Smooth muscle cell (in vitro differentiated cells): ENCODE measurements at regions not wholly inside any gene's neighbourhood (a gene's known extent, or its start where the extent isn't known, plus 50 kb on each side); places are given as distances from the start of the nearest gene placed in this dataset.

Experiments
- DNase-seq: peaks from one replicate; lab custom pipeline; 2025; ENCODE audit not compliant: unreplicated experiment; lab: John Stamatoyannopoulos, UW
- H2AFZ ChIP-seq: fragments of 200-600 bp; sonication (generic); 2 replicates; pipeline ENCODE4 v1.6.0; 2016; ENCODE audit warnings: antibody characterized with exemption, low read depth, mild to moderate bottlenecking
- H3F3A ChIP-seq: fragments of 200-600 bp; sonication (generic); 2 replicates; pipeline ENCODE4 v1.6.0; 2017; ENCODE audit warnings: antibody characterized with exemption, low read depth
- H3K27ac ChIP-seq: fragments of 200-600 bp; sonication (generic); 2 replicates; pipeline ENCODE4 v1.5.1; 2016; ENCODE audit warnings: low read depth, mild to moderate bottlenecking
- H3K27me3 ChIP-seq: fragments of 200-600 bp; sonication (generic); 2 replicates; pipeline ENCODE4 v1.6.1; 2016; ENCODE audit warnings: low read depth, mild to moderate bottlenecking
- H3K36me3 ChIP-seq: fragments of 200-600 bp; sonication (generic); 2 replicates; pipeline ENCODE4 v1.5.1; 2016; ENCODE audit warnings: low read depth
- H3K4me1 ChIP-seq: fragments of 200-600 bp; sonication (generic); 2 replicates; pipeline ENCODE4 v1.5.1; 2016; ENCODE audit warnings: low read depth
- H3K4me2 ChIP-seq: fragments of 200-600 bp; sonication (generic); 2 replicates; pipeline ENCODE4 v1.6.0; 2016; ENCODE audit warnings: mild to moderate bottlenecking
- H3K4me3 ChIP-seq: fragments of 200-600 bp; sonication (generic); 2 replicates; pipeline ENCODE4 v1.5.1; 2016; ENCODE audit warnings: mild to moderate bottlenecking
- H3K79me2 ChIP-seq: fragments of 200-600 bp; sonication (generic); 2 replicates; pipeline ENCODE4 v1.6.0; 2016; ENCODE audit warnings: low read depth, mild to moderate bottlenecking
- H3K9ac ChIP-seq: fragments of 200-600 bp; sonication (generic); 2 replicates; pipeline ENCODE4 v1.6.0; 2016; ENCODE audit warnings: low read depth
- H3K9me3 ChIP-seq: fragments of 200-600 bp; sonication (generic); replicated peaks from 2 replicates; pipeline ENCODE4 v1.5.1; 2016; ENCODE audit warnings: low read depth
- H4K20me1 ChIP-seq: fragments of 200-600 bp; sonication (generic); 2 replicates; pipeline ENCODE4 v1.6.0; 2016; ENCODE audit warnings: low read depth
- WGBS: methylation state at CpG from one replicate; pipeline ENCODE4 v1.1.7; 2016; ENCODE audit warnings: low lambda C conversion rate; 5-methylcytosine and 5-hydroxymethylcytosine counted together
- TF ChIP-seq, protein P1 (sequence below): fragments of 200-600 bp; sonication (generic); IDR thresholded peaks from 2 replicates; pipeline ENCODE4 v1.5.1; 2017; ENCODE audit warnings: borderline replicate concordance, mild to moderate bottlenecking, antibody characterized with exemption; ENCODE audit not compliant: insufficient read depth, poor library complexity, severe bottlenecking

DNA sequence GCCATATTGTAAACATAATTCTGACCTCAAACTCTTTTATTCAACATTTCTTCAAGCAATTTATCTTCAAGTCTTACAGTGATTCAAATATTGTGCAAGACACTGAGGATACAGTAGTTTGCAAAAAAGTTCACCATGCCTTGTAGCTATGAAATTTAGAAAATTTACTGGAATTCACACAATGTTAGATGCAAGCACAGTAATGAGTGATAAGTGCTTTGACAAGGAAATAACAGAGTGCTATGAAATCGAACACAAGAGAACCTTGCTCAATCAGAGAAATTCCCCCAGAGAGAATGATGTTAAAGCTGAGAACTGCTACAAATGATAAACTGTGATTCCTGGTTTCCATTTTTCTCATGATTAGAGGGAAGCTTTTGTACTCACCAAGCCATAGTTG, 952.9 kb downstream of the FAT4 start:
- no peaks in the 10 kb centered on the region for H3K9me3 ChIP-seq
- H3F3A ChIP-seq, result no peaks in the 10 kb centered on the region
- H4K20me1 ChIP-seq, result no peaks in the 10 kb centered on the region
- TF ChIP-seq, protein P1, sequence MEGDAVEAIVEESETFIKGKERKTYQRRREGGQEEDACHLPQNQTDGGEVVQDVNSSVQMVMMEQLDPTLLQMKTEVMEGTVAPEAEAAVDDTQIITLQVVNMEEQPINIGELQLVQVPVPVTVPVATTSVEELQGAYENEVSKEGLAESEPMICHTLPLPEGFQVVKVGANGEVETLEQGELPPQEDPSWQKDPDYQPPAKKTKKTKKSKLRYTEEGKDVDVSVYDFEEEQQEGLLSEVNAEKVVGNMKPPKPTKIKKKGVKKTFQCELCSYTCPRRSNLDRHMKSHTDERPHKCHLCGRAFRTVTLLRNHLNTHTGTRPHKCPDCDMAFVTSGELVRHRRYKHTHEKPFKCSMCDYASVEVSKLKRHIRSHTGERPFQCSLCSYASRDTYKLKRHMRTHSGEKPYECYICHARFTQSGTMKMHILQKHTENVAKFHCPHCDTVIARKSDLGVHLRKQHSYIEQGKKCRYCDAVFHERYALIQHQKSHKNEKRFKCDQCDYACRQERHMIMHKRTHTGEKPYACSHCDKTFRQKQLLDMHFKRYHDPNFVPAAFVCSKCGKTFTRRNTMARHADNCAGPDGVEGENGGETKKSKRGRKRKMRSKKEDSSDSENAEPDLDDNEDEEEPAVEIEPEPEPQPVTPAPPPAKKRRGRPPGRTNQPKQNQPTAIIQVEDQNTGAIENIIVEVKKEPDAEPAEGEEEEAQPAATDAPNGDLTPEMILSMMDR, result no peak
- no peak overlapping the region for H3K27ac ChIP-seq
- H3K36me3 ChIP-seq, result no peaks in the 10 kb centered on the region
- no peak for DNase-seq
- H3K9ac ChIP-seq, result no peak overlapping the region
- no peaks in the 10 kb centered on the region for H3K79me2 ChIP-seq
- no peak overlapping the region for H3K4me2 ChIP-seq
- no peaks in the 10 kb centered on the region for H3K27me3 ChIP-seq
- no peaks in the 10 kb centered on the region for H3K4me1 ChIP-seq
- no peak overlapping the region for H2AFZ ChIP-seq
- H3K4me3 ChIP-seq, result no peak overlapping the region
- WGBS, result 50% methylated on average over 1 of the region's 1 CpG

DNA sequence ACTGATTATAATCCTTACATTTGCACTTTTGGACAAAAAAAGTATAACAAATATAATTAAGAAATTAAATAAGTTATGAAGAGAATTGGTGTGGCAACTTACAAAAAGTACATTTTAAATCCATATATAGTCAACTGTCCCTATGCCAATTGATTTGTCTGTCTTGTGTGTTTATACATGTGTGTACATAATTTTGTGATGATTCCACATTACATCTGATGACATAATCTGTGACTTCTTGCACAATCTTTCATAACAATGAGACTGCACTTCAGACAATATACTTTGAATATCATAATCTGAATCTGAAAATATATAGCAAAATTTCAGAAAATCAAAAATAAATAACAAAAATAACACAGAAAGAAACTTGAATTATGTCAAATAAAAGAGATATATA, 953.4 kb downstream of the FAT4 start:
- H3K36me3 ChIP-seq, result no peaks in the 10 kb centered on the region
- no peak overlapping the region for H2AFZ ChIP-seq
- no peak for DNase-seq
- H3K4me2 ChIP-seq, result no peak overlapping the region
- no peak overlapping the region for H3K4me3 ChIP-seq
- no peaks in the 10 kb centered on the region for H3F3A ChIP-seq
- H3K9ac ChIP-seq, result no peak overlapping the region
- no peaks in the 10 kb centered on the region for H3K9me3 ChIP-seq
- H3K27ac ChIP-seq, result no peak overlapping the region
- no peaks in the 10 kb centered on the region for H3K27me3 ChIP-seq
- TF ChIP-seq, protein P1, result no peak
- no peaks in the 10 kb centered on the region for H3K4me1 ChIP-seq
- H4K20me1 ChIP-seq, result no peaks in the 10 kb centered on the region
- no peaks in the 10 kb centered on the region for H3K79me2 ChIP-seq

DNA sequence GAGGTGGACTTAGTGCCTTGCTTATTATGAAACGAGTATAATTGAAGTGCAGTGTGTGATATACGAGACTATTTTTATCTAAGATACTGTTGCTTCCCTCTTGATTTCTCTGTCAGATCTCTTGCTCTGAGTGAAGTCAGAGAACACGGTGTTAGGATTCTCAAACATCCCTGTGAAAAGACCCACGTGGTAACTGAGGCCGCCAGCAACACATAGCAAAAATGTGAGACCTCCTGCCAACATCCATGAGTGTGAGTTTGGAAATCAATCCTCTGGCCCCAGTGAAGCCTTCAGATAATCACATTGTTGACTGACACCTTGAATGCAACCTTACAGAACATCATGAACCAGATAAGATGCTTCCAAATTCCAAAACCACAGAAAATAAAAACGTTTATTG, 954.4 kb downstream of the FAT4 start:
- H3K36me3 ChIP-seq, result no peaks in the 10 kb centered on the region
- no peak overlapping the region for H3K9ac ChIP-seq
- no peak for DNase-seq
- no peaks in the 10 kb centered on the region for H3K9me3 ChIP-seq
- no peaks in the 10 kb centered on the region for H4K20me1 ChIP-seq
- H3K27me3 ChIP-seq, result no peaks in the 10 kb centered on the region
- no peak overlapping the region for H3K4me2 ChIP-seq
- no peaks in the 10 kb centered on the region for H3K79me2 ChIP-seq
- H3K4me1 ChIP-seq, result no peaks in the 10 kb centered on the region
- no peak overlapping the region for H3K27ac ChIP-seq
- H3F3A ChIP-seq, result no peaks in the 10 kb centered on the region
- no peak overlapping the region for H3K4me3 ChIP-seq
- WGBS, result 85% methylated on average over 6 of the region's 6 CpGs
- TF ChIP-seq, protein P1, result no peak
- no peak overlapping the region for H2AFZ ChIP-seq

DNA sequence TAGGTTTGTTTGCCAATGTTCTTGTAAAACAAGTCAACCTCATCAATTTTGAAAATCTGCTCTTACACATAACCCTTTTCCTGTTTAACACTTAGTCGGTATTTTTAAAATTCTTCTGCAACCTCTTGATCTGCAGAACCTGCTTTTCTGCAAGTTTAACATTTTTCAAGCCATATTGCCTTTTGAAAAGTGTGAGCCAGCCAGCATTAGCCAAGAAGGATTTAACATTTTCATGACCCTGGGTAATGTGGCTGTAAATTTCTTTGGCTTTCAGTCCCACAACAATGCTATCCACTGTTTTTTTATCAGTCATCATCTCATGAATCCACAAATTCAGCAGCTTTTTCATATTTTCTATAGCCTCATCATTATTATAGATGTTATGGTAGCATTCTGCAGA, 956.5 kb downstream of the FAT4 start:
- H3K79me2 ChIP-seq, result no peaks in the 10 kb centered on the region
- no peaks in the 10 kb centered on the region for H3K36me3 ChIP-seq
- no peak overlapping the region for H3K9ac ChIP-seq
- H4K20me1 ChIP-seq, result no peaks in the 10 kb centered on the region
- 54% methylated on average over 1 of the region's 1 CpG for WGBS
- no peaks in the 10 kb centered on the region for H3K9me3 ChIP-seq
- DNase-seq, result no peak
- H3K4me2 ChIP-seq, result no peak overlapping the region
- H3F3A ChIP-seq, result no peaks in the 10 kb centered on the region
- no peak overlapping the region for H3K4me3 ChIP-seq
- no peak overlapping the region for H2AFZ ChIP-seq
- no peaks in the 10 kb centered on the region for H3K27me3 ChIP-seq
- H3K4me1 ChIP-seq, result no peaks in the 10 kb centered on the region
- H3K27ac ChIP-seq, result no peak overlapping the region
- TF ChIP-seq, protein P1, result no peak
